Activated CD4-positive, alpha-beta memory T cell treated with anti-CD3 and anti-CD28 coated beads, Interleukin-2, amount 10 ng/mL, durations not matched to agents 7 days and 5 days (primary cell): ENCODE measurements at regions not wholly inside any gene's neighbourhood (a gene's known extent, or its start where the extent isn't known, plus 50 kb on each side); places are given as distances from the start of the nearest gene placed in this dataset.

Experiments used
- CTCF ChIA-PET: fragments of 350-600 bp; sonication (Branson Sonifier 250); formaldehyde crosslinking; loops from one replicate; lab custom pipeline; 2021; ENCODE audit warnings: antibody characterized with exemption, inconsistent platforms; lab: Charles Lee
- POLR2A ChIA-PET: fragments of 350-600 bp; sonication (Branson Sonifier 250); formaldehyde crosslinking; loops from one replicate; lab custom pipeline; 2021; ENCODE audit warnings: antibody characterized with exemption; lab: Charles Lee
- DNase-seq: peaks from one replicate; pipeline ENCODE4 v3.0.0-alpha.2; 2020
- H3K27ac Mint-ChIP-seq: one replicate; pipeline ENCODE4 v1.8.0; 2021; ENCODE audit warnings: mild to moderate bottlenecking, mixed read lengths
- H3K27me3 Mint-ChIP-seq: one replicate; pipeline ENCODE4 v1.8.0; 2021; ENCODE audit warnings: mixed read lengths
- H3K36me3 Mint-ChIP-seq: one replicate; pipeline ENCODE4 v1.8.0; 2021; ENCODE audit warnings: low read depth, mixed read lengths
- H3K4me1 Mint-ChIP-seq: one replicate; pipeline ENCODE4 v1.8.0; 2021; ENCODE audit warnings: mixed read lengths
- H3K4me3 Mint-ChIP-seq: one replicate; pipeline ENCODE4 v1.8.0; 2021; ENCODE audit warnings: mild to moderate bottlenecking, mixed read lengths
- H3K9me3 Mint-ChIP-seq: one replicate; pipeline ENCODE4 v1.8.0; 2021; ENCODE audit warnings: mixed read lengths

- H3K27me3 Mint-ChIP-seq, result peaks cover 15% of the 10 kb centered on the region
- POLR2A ChIA-PET, result no interaction called here
- DNase-seq, result no peak
- H3K9me3 Mint-ChIP-seq, result no peaks in the 10 kb centered on the region
- H3K27ac Mint-ChIP-seq, result no peak overlapping the region
- no peaks in the 10 kb centered on the region for H3K4me1 Mint-ChIP-seq
- CTCF ChIA-PET, result no interaction called here
- H3K4me3 Mint-ChIP-seq, result no peak overlapping the region
- H3K36me3 Mint-ChIP-seq, result no peaks in the 10 kb centered on the region
These were observed 309.1 kb upstream of the TLE3 start for GRCh38 chr15:70406617-70407335.

GRCh38 chr15:70401709-70402108 lies 304.0 kb upstream of the TLE3 start:
- Mint-ChIP-seq H3K27ac (no peak overlapping the region), H3K27me3 (peaks cover 24% of the 10 kb centered on the region), H3K36me3 (no peaks in the 10 kb centered on the region), H3K4me1 (no peaks in the 10 kb centered on the region), H3K9me3 (no peaks in the 10 kb centered on the region), H3K4me3 (no peak overlapping the region)
- ChIA-PET POLR2A (no interaction called here), CTCF (no interaction called here)
- no peak for DNase-seq

- H3K27ac Mint-ChIP-seq, result no peak overlapping the region
- H3K4me3 Mint-ChIP-seq, result no peak overlapping the region
- no peaks in the 10 kb centered on the region for H3K4me1 Mint-ChIP-seq
- CTCF ChIA-PET, result no interaction called here
- H3K27me3 Mint-ChIP-seq, result peaks cover 29% of the 10 kb centered on the region
- POLR2A ChIA-PET, result no interaction called here
- no peak for DNase-seq
- no peaks in the 10 kb centered on the region for H3K36me3 Mint-ChIP-seq
- no peaks in the 10 kb centered on the region for H3K9me3 Mint-ChIP-seq
These were observed 303.2 kb upstream of the TLE3 start for GRCh38 chr15:70400766-70401541.

- POLR2A ChIA-PET, result no interaction called here
These were observed 301.5 kb upstream of the TLE3 start for GRCh38 chr15:70399204-70399603.

GRCh38 chr15:70398694-70399093 lies 301.0 kb upstream of the TLE3 start:
- peaks cover 30% of the 10 kb centered on the region for H3K27me3 Mint-ChIP-seq
- H3K4me3 Mint-ChIP-seq, result no peak overlapping the region
- H3K4me1 Mint-ChIP-seq, result no peaks in the 10 kb centered on the region
- no peak overlapping the region for H3K27ac Mint-ChIP-seq
- ChIA-PET CTCF (no interaction called here), POLR2A (no interaction called here)
- H3K36me3 Mint-ChIP-seq, result no peaks in the 10 kb centered on the region
- H3K9me3 Mint-ChIP-seq, result no peaks in the 10 kb centered on the region
- DNase-seq, result no peak

More at GRCh38 chr15:70399204-70399603, 301.5 kb upstream of the TLE3 start:
- Mint-ChIP-seq H3K9me3 (no peaks in the 10 kb centered on the region), H3K4me3 (no peak overlapping the region), H3K36me3 (no peaks in the 10 kb centered on the region), H3K27me3 (peaks cover 30% of the 10 kb centered on the region), H3K27ac (no peak overlapping the region), H3K4me1 (no peaks in the 10 kb centered on the region)
- DNase-seq, result no peak
- CTCF ChIA-PET, result no interaction called here

- H3K27me3 Mint-ChIP-seq, result peaks cover 25% of the 10 kb centered on the region
- CTCF ChIA-PET, result no interaction called here
- POLR2A ChIA-PET, result no interaction called here
- no peaks in the 10 kb centered on the region for H3K36me3 Mint-ChIP-seq
- H3K4me3 Mint-ChIP-seq, result no peak overlapping the region
- H3K27ac Mint-ChIP-seq, result no peak overlapping the region
- no peaks in the 10 kb centered on the region for H3K4me1 Mint-ChIP-seq
- DNase-seq, result no peak
- H3K9me3 Mint-ChIP-seq, result no peaks in the 10 kb centered on the region
These were observed 299.1 kb upstream of the TLE3 start for GRCh38 chr15:70396807-70397206.

GRCh38 chr15:70395164-70395563 lies 297.4 kb upstream of the TLE3 start:
- DNase-seq, result no peak
- H3K27me3 Mint-ChIP-seq, result peaks cover 16% of the 10 kb centered on the region
- CTCF ChIA-PET, result no interaction called here
- no peak overlapping the region for H3K27ac Mint-ChIP-seq
- no peak overlapping the region for H3K4me3 Mint-ChIP-seq
- POLR2A ChIA-PET, result no interaction called here
- H3K36me3 Mint-ChIP-seq, result no peaks in the 10 kb centered on the region
- H3K9me3 Mint-ChIP-seq, result no peaks in the 10 kb centered on the region
- H3K4me1 Mint-ChIP-seq, result no peaks in the 10 kb centered on the region

GRCh38 chr15:70390723-70391122 lies 293.0 kb upstream of the TLE3 start:
- no peak for DNase-seq
- H3K4me3 Mint-ChIP-seq, result no peak overlapping the region
- ChIA-PET POLR2A (no interaction called here), CTCF (no interaction called here)
- H3K27me3 Mint-ChIP-seq, result peaks cover 4% of the 10 kb centered on the region
- no peaks in the 10 kb centered on the region for H3K36me3 Mint-ChIP-seq
- H3K27ac Mint-ChIP-seq, result no peak overlapping the region
- H3K9me3 Mint-ChIP-seq, result no peaks in the 10 kb centered on the region
- no peaks in the 10 kb centered on the region for H3K4me1 Mint-ChIP-seq

- no peaks in the 10 kb centered on the region for H3K4me1 Mint-ChIP-seq
- H3K27me3 Mint-ChIP-seq, result no peaks in the 10 kb centered on the region
- CTCF ChIA-PET, result no interaction called here
- H3K27ac Mint-ChIP-seq, result no peak overlapping the region
- POLR2A ChIA-PET, result no interaction called here
- DNase-seq, result no peak
- H3K9me3 Mint-ChIP-seq, result no peaks in the 10 kb centered on the region
- H3K4me3 Mint-ChIP-seq, result no peak overlapping the region
- H3K36me3 Mint-ChIP-seq, result no peaks in the 10 kb centered on the region
These were observed 290.3 kb upstream of the TLE3 start for GRCh38 chr15:70387993-70388392.

GRCh38 chr15:70387081-70387480 lies 289.4 kb upstream of the TLE3 start:
- no peaks in the 10 kb centered on the region for H3K27me3 Mint-ChIP-seq
- DNase-seq, result no peak
- H3K36me3 Mint-ChIP-seq, result no peaks in the 10 kb centered on the region
- CTCF ChIA-PET, result no interaction called here
- H3K4me3 Mint-ChIP-seq, result no peak overlapping the region
- H3K27ac Mint-ChIP-seq, result no peak overlapping the region
- H3K9me3 Mint-ChIP-seq, result no peaks in the 10 kb centered on the region
- no peaks in the 10 kb centered on the region for H3K4me1 Mint-ChIP-seq
- POLR2A ChIA-PET, result no interaction called here

- H3K27me3 Mint-ChIP-seq, result no peaks in the 10 kb centered on the region
- H3K4me3 Mint-ChIP-seq, result no peak overlapping the region
- no peaks in the 10 kb centered on the region for H3K9me3 Mint-ChIP-seq
- ChIA-PET POLR2A (no interaction called here), CTCF (no interaction called here)
- DNase-seq, result no peak
- no peaks in the 10 kb centered on the region for H3K36me3 Mint-ChIP-seq
- H3K4me1 Mint-ChIP-seq, result no peaks in the 10 kb centered on the region
- no peak overlapping the region for H3K27ac Mint-ChIP-seq
These were observed 288.0 kb upstream of the TLE3 start for GRCh38 chr15:70385711-70386110.

- CTCF ChIA-PET, result no interaction called here
- H3K27me3 Mint-ChIP-seq, result no peaks in the 10 kb centered on the region
These were observed 287.3 kb upstream of the TLE3 start for GRCh38 chr15:70385052-70385451.

GRCh38 chr15:70383856-70384255 lies 286.1 kb upstream of the TLE3 start:
- ChIA-PET POLR2A (no interaction called here), CTCF (no interaction called here)
- Mint-ChIP-seq H3K4me3 (no peak overlapping the region), H3K9me3 (no peaks in the 10 kb centered on the region), H3K36me3 (no peaks in the 10 kb centered on the region), H3K27ac (no peak overlapping the region), H3K27me3 (no peaks in the 10 kb centered on the region), H3K4me1 (no peaks in the 10 kb centered on the region)
- no peak for DNase-seq

More at GRCh38 chr15:70385052-70385451, 287.3 kb upstream of the TLE3 start:
- Mint-ChIP-seq H3K4me3 (no peak overlapping the region), H3K27ac (no peak overlapping the region), H3K4me1 (no peaks in the 10 kb centered on the region), H3K36me3 (no peaks in the 10 kb centered on the region), H3K9me3 (no peaks in the 10 kb centered on the region)
- DNase-seq, result no peak
- POLR2A ChIA-PET, result no interaction called here
